ENCODE measurements at regions not wholly inside any gene's neighbourhood (a gene's known extent, or its start where the extent isn't known, plus 50 kb on each side); places are given as distances from the start of the nearest gene placed in this dataset.
A peak's percentile ranks its signal among the peaks of the same experiment; 100 is the strongest.

DNA sequence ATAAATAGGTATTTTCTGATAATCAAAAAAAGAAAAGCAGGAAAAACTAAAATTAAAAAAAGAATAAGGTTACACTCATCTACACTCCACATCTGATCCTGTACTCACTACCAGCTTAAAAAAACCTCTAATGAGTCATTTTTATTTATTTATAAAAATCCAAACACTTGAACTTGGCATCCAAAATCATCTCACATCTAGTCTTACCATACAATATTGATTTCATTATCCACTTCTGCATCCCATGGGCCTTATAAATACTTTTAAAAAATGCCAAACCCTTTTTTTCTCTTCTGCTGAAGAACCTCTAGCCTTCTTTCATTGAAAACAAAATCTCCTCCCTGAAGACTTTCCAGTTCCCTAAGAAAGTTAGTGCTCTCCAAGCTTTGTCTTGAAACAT, 109.7 kb downstream of the TMTC3 start:
- no peak for DNase-seq

DNA sequence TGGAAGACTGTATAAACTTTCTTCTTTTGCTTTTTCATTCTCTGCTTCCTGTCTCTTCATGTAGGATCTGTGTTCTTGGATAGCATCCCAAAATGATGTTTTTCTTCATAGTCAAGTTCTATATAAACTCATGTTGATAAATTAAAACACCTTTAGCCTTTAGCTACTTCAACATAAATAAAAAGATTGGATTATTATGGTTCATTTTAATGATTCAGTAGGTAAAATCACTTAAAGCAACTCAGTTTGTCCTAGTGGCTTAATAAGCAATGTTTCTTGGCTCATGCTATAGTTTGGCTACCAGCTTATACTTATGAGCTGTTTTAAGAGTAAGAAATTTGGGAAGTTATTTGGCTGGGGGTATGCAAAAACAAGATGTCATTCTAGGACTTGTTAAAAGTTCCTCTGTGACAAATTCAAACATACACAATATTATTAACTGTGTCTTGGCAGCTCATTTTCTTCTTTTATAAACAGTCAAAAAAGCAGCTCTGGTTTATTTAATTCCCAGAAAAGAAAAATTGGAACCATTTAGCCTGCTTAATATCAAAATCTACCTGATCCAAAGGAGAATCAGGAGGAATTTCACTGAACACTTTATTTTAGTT, 111.4 kb downstream of the TMTC3 start:
- DNase-seq, result no peak

DNA sequence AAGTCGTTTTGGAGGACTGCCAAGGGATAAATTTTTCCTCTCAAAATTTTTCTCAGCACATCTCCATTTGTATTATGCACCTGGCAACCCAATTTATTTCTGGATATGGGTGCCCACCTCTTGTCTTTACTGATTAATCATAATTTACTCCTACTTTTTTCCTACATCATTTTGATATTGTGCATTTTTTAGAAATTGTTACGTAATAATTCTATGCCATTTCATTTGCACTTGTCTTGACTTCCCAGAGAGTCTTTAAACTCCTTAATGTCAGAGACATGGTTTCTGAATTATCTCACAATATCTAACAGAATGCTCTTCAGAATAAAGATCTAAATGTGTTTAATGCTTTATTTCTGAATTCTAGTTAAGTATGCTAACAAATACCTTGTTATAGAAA, 113.1 kb downstream of the TMTC3 start:
- no peak for DNase-seq

DNA sequence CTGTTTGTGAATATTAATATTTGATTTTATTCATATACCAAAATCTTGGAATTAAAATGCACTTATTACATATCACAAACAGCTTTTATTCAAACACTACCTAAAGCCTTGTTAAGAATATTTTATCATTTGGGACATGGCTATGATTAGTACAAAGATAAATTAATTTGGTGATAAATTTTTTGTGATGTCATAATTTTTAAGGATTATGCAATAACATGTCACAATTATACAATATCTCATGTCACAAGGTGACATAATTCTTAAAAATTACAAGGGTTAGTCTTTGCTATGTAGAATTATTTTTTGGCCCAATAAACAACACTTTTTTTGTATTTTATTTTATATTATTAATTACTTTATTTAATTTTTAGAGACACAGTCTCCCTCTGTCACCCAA, 113.7 kb downstream of the TMTC3 start:
- no peak for DNase-seq

DNA sequence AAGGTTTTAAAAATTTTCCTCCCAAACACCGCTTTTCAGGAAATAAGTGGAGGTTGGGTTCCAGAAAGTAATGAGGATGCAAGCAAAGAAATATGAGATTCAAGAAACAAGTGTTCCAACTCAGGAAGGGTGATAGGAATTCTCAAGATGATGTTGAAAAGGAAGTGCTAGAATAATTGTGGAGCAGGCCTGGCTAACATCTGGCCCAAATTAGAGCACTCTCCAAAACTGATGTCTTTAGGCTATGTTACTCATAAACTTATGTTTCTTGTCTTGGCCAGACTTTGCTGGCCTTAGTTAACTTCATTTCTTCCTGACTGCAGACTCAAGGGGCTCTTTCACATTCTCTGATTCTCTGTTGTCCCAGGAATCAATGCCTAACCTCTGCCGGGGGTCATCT, 116.3 kb downstream of the TMTC3 start:
- DNase-seq, result no peak

DNA sequence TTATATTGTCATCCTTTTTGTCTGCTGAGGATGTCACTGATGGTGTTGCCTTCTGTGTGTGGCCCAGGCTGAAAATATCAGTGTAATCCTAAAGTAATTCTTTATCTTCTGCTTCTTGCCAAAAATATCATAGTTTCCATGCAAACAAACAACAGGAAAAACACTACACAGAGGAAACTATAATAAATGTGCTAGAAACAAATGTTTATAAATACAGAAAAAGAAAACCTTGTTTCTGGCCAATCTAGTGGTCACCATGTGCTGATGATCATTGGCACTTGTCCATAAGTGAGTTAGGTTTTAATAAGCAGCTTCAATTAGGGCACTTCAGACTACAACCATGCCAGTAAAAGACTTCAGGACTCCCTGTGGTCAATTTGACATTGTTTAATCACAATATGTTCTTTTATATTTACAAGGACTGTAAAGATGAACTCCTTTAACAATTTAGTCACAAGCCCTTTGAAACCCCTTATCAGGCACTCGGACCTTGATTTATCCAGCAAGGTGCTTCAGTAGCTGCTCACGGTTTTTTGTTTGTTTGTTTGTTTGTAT, 124.8 kb downstream of the TMTC3 start:
- DNase-seq, result no peak

DNA sequence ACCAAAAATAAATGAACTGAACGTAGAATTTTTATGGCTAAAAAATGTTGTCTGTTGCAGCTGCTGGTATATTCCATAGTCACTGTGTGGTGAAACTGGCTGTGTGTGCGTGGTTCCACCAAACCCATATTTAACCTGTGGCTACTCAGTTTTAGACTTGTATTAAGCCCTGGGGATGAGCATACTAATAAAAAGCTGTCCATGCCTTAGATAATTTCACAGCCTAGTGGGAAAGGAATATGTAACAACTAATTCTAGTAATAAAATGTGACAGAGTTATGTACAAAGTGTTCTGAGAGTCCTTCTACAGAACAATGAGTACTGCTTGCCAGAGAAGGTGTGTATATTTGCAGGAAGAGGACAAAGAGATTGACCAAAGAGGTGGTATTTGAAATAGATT, 125.5 kb downstream of the TMTC3 start:
- no peak for DNase-seq

DNA sequence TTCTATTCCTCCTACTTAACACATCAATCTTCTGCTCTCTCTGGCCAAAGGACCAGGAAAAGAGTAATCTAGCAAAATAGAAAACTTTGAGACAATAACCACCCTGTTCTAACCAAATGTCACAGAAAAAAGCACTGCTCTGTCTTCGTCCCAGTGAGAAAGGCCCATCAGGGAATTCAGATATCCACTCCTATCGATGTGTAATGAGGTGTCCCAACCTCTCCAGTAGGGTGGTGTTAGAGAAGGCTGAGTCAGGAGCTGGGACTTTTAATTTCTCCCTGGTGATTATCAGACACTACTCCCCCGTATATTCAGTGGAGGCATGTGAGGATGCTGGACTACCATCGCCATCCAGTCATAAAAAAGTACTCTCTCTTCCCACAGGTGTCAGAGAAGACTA, 130.3 kb downstream of the TMTC3 start:
- no peak for DNase-seq

DNA sequence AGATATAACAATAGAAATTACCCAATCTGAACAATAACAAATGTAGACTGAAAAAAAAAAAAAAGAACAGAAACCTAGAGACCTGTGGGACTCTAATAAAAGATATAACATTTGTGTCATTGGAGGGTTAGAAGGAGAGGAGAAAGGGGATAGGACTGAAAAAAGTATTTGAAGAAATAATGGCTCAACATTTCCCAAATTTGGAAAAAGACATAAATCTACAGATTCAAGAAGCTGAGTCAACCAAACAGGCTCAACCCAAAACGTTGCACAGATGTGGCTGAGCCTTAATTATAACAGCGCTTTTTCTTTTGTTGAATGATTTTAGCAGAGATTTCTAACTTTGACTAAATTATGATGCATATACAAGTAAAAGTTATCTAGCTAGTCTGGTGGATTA, 131.3 kb downstream of the TMTC3 start:
- no peak for DNase-seq

DNA sequence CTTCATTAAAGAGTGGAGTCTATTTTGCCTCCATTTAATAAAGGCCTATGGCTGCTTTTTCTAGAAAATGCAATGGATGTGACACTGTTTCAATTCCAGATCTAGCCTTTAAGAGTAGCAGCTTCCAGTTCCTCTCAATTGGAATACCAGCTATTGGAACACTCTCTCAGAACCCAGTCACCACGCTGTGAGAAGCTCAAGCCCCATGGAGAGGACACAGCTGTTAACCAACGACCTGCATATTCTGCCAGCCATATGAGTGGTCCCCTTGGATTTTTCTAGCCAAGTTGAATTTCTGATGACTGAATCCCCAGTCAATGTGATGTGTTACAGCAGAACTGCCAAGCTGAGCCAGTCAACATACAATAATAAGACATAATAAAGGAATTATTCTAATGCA, 131.8 kb downstream of the TMTC3 start:
- no peak for DNase-seq

DNA sequence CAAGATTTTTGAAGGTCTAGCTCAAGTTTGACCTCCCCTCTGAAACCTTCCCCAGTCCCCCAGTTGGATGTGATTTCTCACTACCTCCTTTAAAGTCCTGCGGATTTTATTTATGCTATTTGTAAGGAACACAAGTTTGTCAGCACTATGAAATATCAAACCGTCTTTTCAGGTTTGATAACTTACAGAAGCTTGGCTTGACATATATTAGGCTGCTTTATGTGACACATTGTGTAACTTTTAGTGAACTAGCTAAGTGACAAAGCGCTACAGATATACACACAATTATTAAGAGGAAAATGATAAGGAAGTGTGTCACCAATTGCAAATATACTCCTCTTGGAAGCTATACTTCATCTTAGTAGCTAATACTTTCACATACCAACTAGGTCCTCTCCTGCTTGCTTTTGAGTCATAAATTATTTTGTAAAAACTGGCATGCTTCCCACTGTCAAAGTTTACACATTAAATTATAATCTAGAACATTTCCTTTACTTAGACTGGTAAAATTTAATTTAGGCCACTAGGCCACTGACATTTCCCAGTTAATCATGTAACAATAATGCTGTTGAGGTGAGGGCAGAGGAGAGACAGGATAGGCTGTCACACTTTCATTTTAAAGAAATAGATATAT, 149.5 kb downstream of the TMTC3 start:
- no peak for DNase-seq

DNA sequence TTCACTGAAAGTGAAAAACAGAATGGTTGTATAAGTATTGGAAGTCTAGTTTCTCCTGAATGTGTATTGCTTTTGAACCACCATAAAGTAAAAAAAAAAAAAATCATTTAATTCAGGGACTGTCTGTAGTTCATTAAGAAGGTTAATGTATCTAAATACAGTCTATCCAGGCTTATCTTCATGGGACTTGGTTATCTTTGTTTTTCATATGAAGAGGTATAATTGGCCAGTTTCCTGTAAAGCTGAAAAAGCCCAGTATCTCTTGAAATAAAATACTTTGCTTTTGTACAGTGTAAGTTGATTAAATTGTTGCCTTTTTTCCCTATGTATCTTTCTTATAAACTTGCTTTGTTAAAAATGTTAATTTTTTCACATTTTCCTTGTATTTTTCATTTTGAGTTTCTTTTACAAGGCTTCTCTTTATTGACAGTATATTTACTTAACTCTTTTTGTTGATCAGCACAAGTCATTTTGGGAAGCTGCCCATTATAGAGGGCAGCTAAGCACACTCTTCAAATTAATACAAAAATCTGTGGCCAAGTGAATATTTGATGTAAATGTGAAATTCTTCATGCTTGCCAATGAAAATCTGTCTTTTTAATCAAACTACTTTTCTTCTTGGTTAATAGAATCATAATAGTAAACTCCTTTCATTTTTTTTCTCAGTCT, 156.0 kb downstream of the TMTC3 start:
- DNase-seq, result no peak

DNA sequence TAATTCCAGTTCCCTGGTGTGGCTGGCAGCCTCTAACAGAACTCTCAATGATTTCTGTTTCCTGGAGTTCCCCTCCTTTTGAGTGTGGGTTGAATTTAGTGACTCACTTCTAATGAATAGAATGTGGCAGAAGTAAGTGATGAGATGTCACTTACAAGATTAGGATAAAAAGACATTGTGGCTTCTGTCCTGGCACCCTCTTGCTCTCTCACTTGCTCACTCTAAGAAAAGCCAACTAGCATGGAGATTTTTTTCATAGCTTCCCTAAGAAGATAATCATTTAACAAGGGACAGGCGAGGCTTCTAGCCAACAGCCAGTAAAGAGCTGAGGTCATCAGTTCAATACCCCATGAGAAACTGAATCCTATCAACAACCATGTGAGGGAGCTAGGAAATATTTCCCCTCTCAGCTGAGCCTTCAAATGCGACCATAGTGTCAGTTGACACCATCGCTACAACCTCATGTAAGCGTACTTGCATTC, 156.7 kb downstream of the TMTC3 start:
- peak; percentile 51 for DNase-seq

DNA sequence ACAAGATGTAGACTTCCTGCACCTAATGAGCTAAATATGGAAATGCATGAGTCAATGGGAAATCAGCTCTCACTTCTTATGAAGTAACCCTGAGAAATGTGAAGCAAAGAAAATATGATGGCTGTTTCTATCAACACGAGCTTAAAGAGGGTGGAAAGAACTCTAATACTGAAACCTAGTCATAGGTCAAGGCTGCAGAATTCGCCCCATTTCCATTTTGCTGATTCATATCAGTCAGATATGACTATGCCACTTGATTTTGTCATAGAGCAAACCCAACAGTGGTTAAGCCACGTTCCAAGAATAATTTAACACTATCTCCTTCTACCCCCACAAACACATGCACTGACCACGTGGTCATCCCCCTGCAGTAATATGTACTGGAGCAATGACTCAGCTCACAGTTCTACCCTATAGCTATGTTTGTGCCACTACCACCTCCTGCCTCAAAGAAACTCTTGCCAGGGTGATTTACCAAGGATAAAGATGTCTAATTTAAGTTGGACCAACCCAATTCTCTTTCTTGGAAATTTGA, 157.5 kb downstream of the TMTC3 start:
- peak; percentile 90 for DNase-seq

DNA sequence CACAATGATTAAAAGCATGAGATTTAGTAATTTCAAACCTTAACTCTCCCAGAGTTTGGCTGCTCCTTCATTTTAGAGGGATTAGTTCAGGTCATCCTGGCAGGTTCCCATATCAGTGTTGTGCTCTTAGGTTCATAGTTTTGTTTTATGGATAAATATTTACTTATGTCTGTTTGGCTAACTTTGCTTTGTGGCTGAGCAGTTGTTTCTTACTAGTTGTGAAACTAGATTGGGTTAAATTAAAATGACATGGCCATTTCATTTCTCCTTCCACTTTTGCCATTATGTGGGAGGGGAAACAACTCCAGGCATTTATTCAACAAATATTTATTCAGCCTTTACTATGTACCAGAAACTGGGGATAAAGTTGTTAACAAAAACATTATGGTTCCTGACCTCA, 158.8 kb downstream of the TMTC3 start:
- DNase-seq, result no peak

DNA sequence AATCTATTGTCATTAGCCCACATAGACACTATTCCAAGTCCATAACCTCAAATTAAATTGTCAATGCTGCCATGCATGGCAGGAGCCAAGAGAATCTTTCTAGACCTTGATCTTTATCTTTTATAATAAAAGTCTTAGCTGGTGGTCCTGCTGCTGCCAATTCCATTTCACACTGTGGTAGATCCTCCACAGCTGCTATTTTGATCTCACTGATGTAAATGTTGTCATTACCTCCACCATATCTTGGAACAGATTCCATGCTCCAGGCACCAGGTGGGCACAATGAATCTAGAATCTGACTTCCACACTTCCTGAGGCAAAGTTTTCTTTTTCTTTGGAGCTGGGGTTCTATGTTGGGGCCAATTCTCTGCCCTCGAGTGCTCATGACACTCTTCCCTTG, 161.2 kb downstream of the TMTC3 start:
- no peak for DNase-seq

DNA sequence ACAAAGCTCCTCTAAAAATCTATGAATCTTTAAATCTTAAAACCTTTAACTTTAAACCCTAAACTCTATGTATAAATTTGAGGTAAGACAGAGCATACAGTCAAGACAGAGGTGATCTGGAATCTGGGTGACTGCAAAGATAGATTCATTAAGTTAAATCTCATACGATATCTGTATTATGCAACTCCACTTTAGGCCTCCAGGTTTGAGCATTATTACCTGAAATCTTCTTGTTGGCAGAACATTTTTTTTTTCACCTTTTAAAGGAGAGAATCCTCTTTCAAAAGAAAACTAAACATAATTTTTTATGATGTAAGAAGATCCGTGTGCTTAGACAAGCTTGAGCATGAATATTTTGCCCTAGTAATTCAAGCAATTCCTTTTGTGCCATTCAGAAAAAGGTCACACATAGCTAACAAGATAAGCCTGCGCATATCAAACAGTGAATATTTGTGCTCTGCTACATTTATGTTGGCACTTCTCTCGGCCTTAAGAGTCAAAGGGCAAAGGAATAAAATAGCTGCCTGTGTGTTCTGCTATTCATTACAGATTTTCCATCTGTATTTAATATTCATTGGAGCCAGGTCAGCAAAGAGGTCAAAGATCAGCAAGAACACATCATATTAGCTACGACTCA, 163.3 kb downstream of the TMTC3 start:
- peak; percentile 0 for DNase-seq

DNA sequence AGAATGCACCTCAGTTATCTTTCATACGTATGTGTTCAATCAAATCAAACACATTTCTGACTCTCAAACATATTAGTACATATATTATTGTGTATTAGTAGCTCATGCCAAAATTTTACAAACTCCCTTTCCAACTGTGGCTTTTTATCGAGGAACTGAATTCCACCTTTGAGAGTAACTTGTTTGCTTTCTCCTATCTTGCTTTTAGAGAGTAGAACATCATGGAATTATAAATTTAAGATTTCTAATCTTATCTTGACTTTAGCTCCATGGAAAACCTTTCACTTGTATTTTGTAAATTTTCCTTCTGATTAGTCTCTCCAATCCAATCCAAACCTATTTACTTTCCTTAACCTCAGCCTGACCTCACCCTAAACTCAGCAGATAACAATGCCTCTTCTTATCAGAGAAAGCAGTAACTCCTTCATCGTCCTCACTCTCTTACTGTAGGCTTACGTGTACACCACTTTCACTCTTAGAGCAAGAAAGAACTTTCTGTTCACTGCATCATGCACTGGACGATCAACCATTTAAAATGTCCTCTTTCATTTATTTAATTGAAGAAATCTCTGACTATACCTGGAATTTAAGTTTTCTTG, 164.5 kb downstream of the TMTC3 start:
- DNase-seq, result no peak

DNA sequence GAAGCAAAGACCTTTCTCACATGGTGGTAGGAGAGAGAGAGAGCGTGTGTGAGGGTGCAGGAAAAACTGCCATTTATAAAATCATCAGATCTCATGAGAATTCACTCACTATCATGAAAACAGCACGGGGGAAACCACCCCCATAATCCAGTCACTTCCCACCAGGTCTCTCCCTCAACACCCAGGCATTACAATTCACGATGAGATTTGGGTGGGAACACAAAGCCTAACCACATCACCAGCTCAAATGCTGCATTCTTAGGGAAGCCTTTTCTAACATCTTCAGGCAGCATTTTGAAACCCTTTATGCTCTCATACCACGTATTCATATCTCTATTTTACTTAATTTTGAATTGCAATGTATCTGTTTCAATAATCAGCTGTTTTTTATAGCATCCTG, 165.9 kb downstream of the TMTC3 start:
- DNase-seq, result no peak

DNA sequence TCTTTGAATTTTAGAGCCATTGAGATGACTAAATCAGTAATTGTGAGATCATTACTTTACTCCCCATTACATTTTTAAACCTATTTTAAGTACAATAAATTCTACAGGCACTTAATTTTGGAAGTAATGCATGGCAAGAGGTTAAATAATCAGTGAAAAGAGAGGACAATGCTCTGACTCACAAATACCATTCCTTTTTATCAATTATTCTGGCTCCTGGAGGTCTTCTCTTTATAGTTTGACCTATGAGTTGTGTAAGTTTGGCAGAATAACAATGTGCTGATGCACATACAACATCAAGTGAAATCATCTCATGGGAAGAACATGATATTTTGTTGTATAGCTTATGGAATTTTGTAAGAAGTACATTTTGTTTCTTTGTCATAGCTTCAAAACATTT, 166.7 kb downstream of the TMTC3 start:
- peak; percentile 44 for DNase-seq

DNA sequence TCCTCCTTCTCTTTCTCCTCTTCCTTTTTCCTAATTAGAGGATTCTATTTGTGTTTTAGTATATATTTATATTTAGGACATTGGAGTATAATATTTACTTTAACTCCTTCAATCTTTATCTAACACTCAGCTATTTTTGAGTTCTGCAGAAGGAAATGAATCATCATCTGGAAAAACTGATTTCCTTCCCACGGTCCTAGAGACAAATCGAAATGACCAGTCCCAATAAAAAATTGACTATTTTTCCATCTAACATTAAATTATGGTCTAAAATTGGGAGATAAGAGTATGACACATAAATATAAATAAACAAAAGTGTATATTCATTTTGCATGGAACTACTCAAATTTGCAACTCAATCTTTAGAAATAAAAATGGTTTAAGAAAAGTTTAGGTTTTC, 167.4 kb downstream of the TMTC3 start:
- DNase-seq, result peak; percentile 59

DNA sequence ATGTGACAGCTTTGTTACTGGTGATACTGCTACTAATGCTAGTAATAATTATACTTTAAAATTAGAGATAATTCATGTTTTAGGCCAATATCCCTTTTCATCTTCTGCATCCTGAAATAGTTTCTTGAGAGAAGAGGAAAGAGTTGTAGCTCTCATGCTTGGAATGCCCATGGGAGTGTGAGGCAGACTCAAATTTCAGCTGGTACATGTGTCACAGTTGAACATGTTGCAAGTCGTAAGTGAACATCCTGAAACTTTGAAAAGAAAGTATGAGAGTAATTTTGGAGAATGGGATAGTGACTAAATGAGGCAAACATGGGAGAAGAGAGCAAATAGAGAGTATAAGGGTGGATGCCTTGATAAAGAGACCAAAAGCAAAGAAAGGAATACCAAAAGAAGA, 168.0 kb downstream of the TMTC3 start:
- DNase-seq, result peak; percentile 25

DNA sequence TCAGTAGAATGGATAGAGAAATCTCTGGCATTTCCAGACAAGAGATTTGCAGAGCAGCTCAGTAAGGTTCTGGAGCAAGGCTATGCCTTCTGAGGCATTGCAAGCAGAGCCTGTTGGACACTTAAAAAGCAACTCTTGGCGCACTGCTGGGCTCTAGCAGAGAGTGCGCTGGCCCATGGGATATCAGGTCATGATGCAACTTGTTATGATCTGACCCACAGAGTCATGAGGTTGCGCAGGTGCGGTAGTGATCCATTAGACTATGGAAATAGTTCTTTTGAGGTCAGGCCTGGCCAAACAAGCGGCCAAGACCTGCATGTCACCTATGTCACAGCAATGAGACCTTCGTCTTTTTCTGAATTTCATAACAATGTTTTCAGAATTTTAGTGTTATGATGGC, 168.6 kb downstream of the TMTC3 start:
- DNase-seq, result peak; percentile 32
